ENCODE measurements at regions not wholly inside any gene's neighbourhood (a gene's known extent, or its start where the extent isn't known, plus 50 kb on each side); places are given as distances from the start of the nearest gene placed in this dataset.

DNA sequence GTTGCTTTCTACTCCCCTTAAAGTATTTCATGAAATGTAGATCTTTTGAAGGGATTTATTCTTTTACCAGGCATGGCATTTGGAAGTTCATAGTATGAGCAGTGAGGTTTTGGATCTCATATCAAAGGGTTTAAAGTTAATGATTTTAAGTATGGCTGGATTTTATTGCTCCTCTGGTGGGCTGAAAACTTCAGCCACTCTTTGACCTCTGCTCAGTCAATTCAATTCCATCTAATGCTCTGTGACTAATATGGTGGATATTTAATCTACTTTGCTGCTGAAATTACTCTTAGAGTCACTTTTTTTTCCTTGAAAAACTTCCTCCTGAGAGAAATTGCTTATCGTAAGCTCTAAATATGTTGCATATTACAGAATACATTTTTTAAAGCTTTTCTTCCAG is 218.6 kb downstream of the NR2F2 start:
- Histone ChIP-seq H3K9me3 (ENCODE audit: control insufficient read depth, low read length) (no peaks in the 10 kb centered on the region), H3K36me3 (ENCODE audit: control insufficient read depth, insufficient read depth, low read length) (no peaks in the 10 kb centered on the region), H3K4me1 (ENCODE audit: control insufficient read depth, insufficient read depth, low read length) (no peaks in the 10 kb centered on the region), H3K4me3 (ENCODE audit: insufficient read depth, low read depth, low read length) (no peak overlapping the region), H3K27ac (ENCODE audit: insufficient read depth, low read depth, low read length, poor library complexity, severe bottlenecking) (no peak overlapping the region), H3K27me3 (ENCODE audit: control insufficient read depth, insufficient read depth, low read length, poor library complexity, severe bottlenecking) (no peaks in the 10 kb centered on the region)
- WGBS, 2 experiments = 100% methylated on average over 1 of the region's 1 CpG

DNA sequence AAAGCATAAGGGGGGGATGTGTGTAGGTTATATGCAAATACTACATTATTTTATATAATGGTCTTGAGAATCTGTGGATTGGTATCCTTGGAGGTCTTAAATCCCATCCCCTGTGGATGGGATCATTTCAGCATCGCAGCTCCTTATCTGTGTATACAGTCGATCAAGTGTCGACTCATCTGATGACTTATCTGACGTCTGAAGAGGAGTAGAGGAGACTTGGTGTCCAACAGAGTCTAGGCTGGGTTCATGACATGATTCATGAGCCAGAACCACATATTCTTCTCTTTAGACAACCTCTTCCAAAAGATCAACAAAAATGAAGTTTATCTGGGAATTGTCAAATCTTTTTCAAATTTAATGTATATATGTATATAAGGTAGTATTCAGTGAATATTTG is 220.7 kb downstream of the NR2F2 start:
- H3K4me3 ChIP-seq (ENCODE audit: insufficient read depth, low read depth, low read length) = no peak overlapping the region
- no peaks in the 10 kb centered on the region for H3K9me3 ChIP-seq (ENCODE audit: control insufficient read depth, low read length)
- no peaks in the 10 kb centered on the region for H3K27me3 ChIP-seq (ENCODE audit: control insufficient read depth, insufficient read depth, low read length, poor library complexity, severe bottlenecking)
- 94 to 97% methylated on average over 4 of the region's 4 CpGs for WGBS, 2 experiments
- no peak overlapping the region for H3K27ac ChIP-seq (ENCODE audit: insufficient read depth, low read depth, low read length, poor library complexity, severe bottlenecking)
- no peaks in the 10 kb centered on the region for H3K36me3 ChIP-seq (ENCODE audit: control insufficient read depth, insufficient read depth, low read length)
- no peaks in the 10 kb centered on the region for H3K4me1 ChIP-seq (ENCODE audit: control insufficient read depth, insufficient read depth, low read length)

- H3K36me3 ChIP-seq (ENCODE audit: control insufficient read depth, insufficient read depth, low read length) = no peaks in the 10 kb centered on the region
- H3K27me3 ChIP-seq (ENCODE audit: control insufficient read depth, insufficient read depth, low read length, poor library complexity, severe bottlenecking) = no peaks in the 10 kb centered on the region
These were observed 221.2 kb downstream of the NR2F2 start for GRCh38 chr15:96551722-96552121.

GRCh38 chr15:96553006-96553405 is 222.5 kb downstream of the NR2F2 start:
- H3K36me3 ChIP-seq (ENCODE audit: control insufficient read depth, insufficient read depth, low read length) = no peaks in the 10 kb centered on the region
- H3K27me3 ChIP-seq (ENCODE audit: control insufficient read depth, insufficient read depth, low read length, poor library complexity, severe bottlenecking) = no peaks in the 10 kb centered on the region
- no peak overlapping the region for H3K27ac ChIP-seq (ENCODE audit: insufficient read depth, low read depth, low read length, poor library complexity, severe bottlenecking)
- H3K9me3 ChIP-seq (ENCODE audit: control insufficient read depth, low read length) = no peaks in the 10 kb centered on the region
- no peaks in the 10 kb centered on the region for H3K4me1 ChIP-seq (ENCODE audit: control insufficient read depth, insufficient read depth, low read length)
- no peak overlapping the region for H3K4me3 ChIP-seq (ENCODE audit: insufficient read depth, low read depth, low read length)
- 93 to 94% methylated on average over 4 of the region's 4 CpGs for WGBS, 2 experiments

More at GRCh38 chr15:96551722-96552121, 221.2 kb downstream of the NR2F2 start:
- Histone ChIP-seq H3K4me1 (ENCODE audit: control insufficient read depth, insufficient read depth, low read length) (no peaks in the 10 kb centered on the region), H3K4me3 (ENCODE audit: insufficient read depth, low read depth, low read length) (no peak overlapping the region), H3K27ac (ENCODE audit: insufficient read depth, low read depth, low read length, poor library complexity, severe bottlenecking) (no peak overlapping the region), H3K9me3 (ENCODE audit: control insufficient read depth, low read length) (no peaks in the 10 kb centered on the region)
- WGBS, 2 experiments = 80 to 94% methylated on average over 3 of the region's 3 CpGs

- H3K36me3 ChIP-seq (ENCODE audit: control insufficient read depth, insufficient read depth, low read length) = no peaks in the 10 kb centered on the region
- no peaks in the 10 kb centered on the region for H3K4me1 ChIP-seq (ENCODE audit: control insufficient read depth, insufficient read depth, low read length)
- WGBS, 2 experiments = 91 to 97% methylated on average over 3 to 5 of the region's 5 CpGs
- no peak overlapping the region for H3K27ac ChIP-seq (ENCODE audit: insufficient read depth, low read depth, low read length, poor library complexity, severe bottlenecking)
- H3K27me3 ChIP-seq (ENCODE audit: control insufficient read depth, insufficient read depth, low read length, poor library complexity, severe bottlenecking) = no peaks in the 10 kb centered on the region
- no peaks in the 10 kb centered on the region for H3K9me3 ChIP-seq (ENCODE audit: control insufficient read depth, low read length)
- no peak overlapping the region for H3K4me3 ChIP-seq (ENCODE audit: insufficient read depth, low read depth, low read length)
These were observed 223.0 kb downstream of the NR2F2 start for GRCh38 chr15:96553451-96553850.

DNA sequence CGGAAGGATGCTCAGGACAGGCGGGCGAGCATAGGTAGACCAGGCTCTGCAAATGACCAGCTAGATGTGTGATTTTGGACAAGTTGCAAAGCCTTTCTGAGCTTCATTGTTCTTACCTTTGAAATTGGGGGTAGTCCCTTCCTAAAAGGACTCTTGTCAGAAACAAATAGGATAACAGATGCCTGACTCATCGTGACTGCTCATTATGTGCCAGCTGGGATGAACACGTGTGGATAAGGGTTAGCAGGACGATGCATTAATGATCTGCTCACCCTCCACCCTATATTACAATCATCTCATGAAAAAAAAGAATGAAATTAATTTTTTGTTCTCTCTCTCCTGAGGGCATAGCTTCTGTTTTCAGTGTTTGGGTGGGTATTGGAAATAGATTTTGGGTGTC is 223.4 kb downstream of the NR2F2 start:
- H3K36me3 ChIP-seq (ENCODE audit: control insufficient read depth, insufficient read depth, low read length) = no peaks in the 10 kb centered on the region
- H3K9me3 ChIP-seq (ENCODE audit: control insufficient read depth, low read length) = no peaks in the 10 kb centered on the region
- 88 to 94% methylated on average over 6 of the region's 6 CpGs for WGBS, 2 experiments
- no peak overlapping the region for H3K4me3 ChIP-seq (ENCODE audit: insufficient read depth, low read depth, low read length)
- H3K27me3 ChIP-seq (ENCODE audit: control insufficient read depth, insufficient read depth, low read length, poor library complexity, severe bottlenecking) = no peaks in the 10 kb centered on the region
- H3K27ac ChIP-seq (ENCODE audit: insufficient read depth, low read depth, low read length, poor library complexity, severe bottlenecking) = no peak overlapping the region
- H3K4me1 ChIP-seq (ENCODE audit: control insufficient read depth, insufficient read depth, low read length) = no peaks in the 10 kb centered on the region

DNA sequence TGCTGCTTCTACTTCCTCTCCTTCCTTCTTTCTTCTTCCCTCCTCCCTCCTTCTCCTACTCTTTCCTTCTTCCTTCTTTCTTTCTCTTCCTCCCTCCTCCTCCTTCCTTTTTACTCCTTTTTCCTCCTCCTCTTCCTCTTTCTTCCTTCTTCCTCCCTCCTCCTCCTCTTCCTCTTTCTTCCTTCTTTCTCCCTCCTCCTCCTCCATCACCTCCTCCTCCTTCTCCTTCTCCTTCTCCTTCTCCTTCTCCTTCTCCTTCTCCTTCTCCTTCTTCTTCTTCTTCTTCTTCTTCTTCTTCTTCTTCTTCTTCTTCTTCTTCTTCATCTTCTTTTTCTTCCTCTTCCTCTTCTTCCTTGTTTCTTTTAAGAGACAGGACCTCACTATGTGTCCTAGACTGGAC is 224.0 kb downstream of the NR2F2 start:
- Histone ChIP-seq H3K27ac (ENCODE audit: insufficient read depth, low read depth, low read length, poor library complexity, severe bottlenecking) (no peak overlapping the region), H3K4me1 (ENCODE audit: control insufficient read depth, insufficient read depth, low read length) (no peaks in the 10 kb centered on the region), H3K9me3 (ENCODE audit: control insufficient read depth, low read length) (no peaks in the 10 kb centered on the region), H3K4me3 (ENCODE audit: insufficient read depth, low read depth, low read length) (no peak overlapping the region), H3K36me3 (ENCODE audit: control insufficient read depth, insufficient read depth, low read length) (no peaks in the 10 kb centered on the region), H3K27me3 (ENCODE audit: control insufficient read depth, insufficient read depth, low read length, poor library complexity, severe bottlenecking) (no peaks in the 10 kb centered on the region)

DNA sequence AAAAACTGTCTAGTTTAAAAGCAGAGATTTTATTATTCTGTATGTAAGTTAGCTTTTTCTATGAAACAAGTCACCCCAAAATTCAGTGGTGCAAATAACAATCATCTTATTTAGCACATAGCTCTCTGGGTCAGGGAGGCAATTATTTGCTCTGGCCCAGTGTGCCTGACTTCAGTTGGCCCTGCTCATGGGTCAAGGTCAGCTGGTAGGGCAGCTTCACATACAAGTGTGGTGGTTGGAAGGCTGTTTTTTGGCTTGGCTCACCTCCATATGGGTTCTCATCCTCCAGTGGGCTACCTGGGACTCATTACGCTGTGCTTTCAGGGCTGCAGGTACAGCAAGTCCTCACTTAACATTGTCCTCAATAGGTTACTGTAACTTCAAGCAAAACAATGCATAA is 228.6 kb downstream of the NR2F2 start:
- H3K27ac ChIP-seq (ENCODE audit: insufficient read depth, low read depth, low read length, poor library complexity, severe bottlenecking) = no peak overlapping the region
- H3K4me3 ChIP-seq (ENCODE audit: insufficient read depth, low read depth, low read length) = no peak overlapping the region
- no peaks in the 10 kb centered on the region for H3K36me3 ChIP-seq (ENCODE audit: control insufficient read depth, insufficient read depth, low read length)
- no peaks in the 10 kb centered on the region for H3K27me3 ChIP-seq (ENCODE audit: control insufficient read depth, insufficient read depth, low read length, poor library complexity, severe bottlenecking)
- 94 to 95% methylated on average over 1 of the region's 1 CpG for WGBS, 2 experiments
- H3K4me1 ChIP-seq (ENCODE audit: control insufficient read depth, insufficient read depth, low read length) = no peaks in the 10 kb centered on the region
- H3K9me3 ChIP-seq (ENCODE audit: control insufficient read depth, low read length) = no peaks in the 10 kb centered on the region

DNA sequence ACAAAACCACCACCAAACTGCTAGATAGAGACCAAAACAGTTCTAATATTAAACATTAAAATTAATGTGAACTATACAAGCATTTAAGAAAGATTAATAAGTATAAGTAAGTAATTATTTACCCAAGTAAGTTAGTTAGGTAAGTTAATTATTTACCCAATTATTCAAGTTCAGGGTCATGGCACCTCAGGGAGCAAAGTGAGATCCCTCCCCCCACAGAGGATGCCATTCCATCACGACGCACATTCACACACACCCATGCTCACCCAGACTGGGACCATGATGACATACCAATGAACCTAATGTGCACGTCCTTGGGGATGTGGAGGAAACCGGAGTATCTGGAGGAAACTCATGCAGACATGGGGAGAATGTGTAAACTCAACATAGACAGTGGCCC is 229.1 kb downstream of the NR2F2 start:
- no peak overlapping the region for H3K4me3 ChIP-seq (ENCODE audit: insufficient read depth, low read depth, low read length)
- no peaks in the 10 kb centered on the region for H3K27me3 ChIP-seq (ENCODE audit: control insufficient read depth, insufficient read depth, low read length, poor library complexity, severe bottlenecking)
- no peaks in the 10 kb centered on the region for H3K36me3 ChIP-seq (ENCODE audit: control insufficient read depth, insufficient read depth, low read length)
- H3K9me3 ChIP-seq (ENCODE audit: control insufficient read depth, low read length) = no peaks in the 10 kb centered on the region
- WGBS, 2 experiments = 92 to 95% methylated on average over 4 of the region's 4 CpGs
- no peaks in the 10 kb centered on the region for H3K4me1 ChIP-seq (ENCODE audit: control insufficient read depth, insufficient read depth, low read length)
- no peak overlapping the region for H3K27ac ChIP-seq (ENCODE audit: insufficient read depth, low read depth, low read length, poor library complexity, severe bottlenecking)

DNA sequence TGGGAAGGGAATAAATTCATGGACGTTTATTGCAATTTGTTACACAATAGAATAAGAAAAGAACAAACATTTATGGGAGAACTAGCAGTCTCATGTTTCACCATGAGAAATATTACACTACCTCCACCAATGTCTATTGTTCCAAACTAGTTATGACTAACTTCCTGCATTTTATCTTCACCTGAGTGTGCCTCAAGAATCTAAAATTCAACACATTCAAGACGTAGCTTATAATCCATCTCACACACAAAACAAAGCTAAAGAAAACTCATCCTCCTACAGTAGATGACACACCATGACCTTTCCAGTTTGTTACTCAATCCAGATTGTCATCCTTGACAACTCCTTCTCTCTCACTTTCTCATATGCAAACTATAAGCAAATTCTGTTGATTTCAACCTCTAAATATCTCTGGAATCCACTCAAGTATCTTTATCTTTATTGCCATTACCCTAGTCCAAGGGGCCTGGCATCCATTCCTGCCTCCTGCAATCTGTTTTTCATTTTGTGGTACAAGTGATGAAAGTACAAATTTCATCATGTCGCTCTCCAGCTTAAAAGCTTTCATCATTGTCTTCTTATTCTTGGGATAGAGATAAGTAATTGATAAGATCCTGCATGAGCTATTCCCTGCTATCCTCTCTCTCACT is 229.9 kb downstream of the NR2F2 start:
- Histone ChIP-seq H3K9me3 (ENCODE audit: control insufficient read depth, low read length) (no peaks in the 10 kb centered on the region), H3K4me1 (ENCODE audit: control insufficient read depth, insufficient read depth, low read length) (no peaks in the 10 kb centered on the region), H3K27me3 (ENCODE audit: control insufficient read depth, insufficient read depth, low read length, poor library complexity, severe bottlenecking) (no peaks in the 10 kb centered on the region), H3K36me3 (ENCODE audit: control insufficient read depth, insufficient read depth, low read length) (no peaks in the 10 kb centered on the region), H3K27ac (ENCODE audit: insufficient read depth, low read depth, low read length, poor library complexity, severe bottlenecking) (no peak overlapping the region), H3K4me3 (ENCODE audit: insufficient read depth, low read depth, low read length) (no peak overlapping the region)
- WGBS, 2 experiments = 92 to 96% methylated on average over 2 to 3 of the region's 3 CpGs

GRCh38 chr15:96561593-96561992 is 231.1 kb downstream of the NR2F2 start:
- Histone ChIP-seq H3K4me1 (ENCODE audit: control insufficient read depth, insufficient read depth, low read length) (no peaks in the 10 kb centered on the region), H3K4me3 (ENCODE audit: insufficient read depth, low read depth, low read length) (no peak overlapping the region), H3K36me3 (ENCODE audit: control insufficient read depth, insufficient read depth, low read length) (no peaks in the 10 kb centered on the region), H3K27me3 (ENCODE audit: control insufficient read depth, insufficient read depth, low read length, poor library complexity, severe bottlenecking) (no peaks in the 10 kb centered on the region), H3K9me3 (ENCODE audit: control insufficient read depth, low read length) (no peaks in the 10 kb centered on the region), H3K27ac (ENCODE audit: insufficient read depth, low read depth, low read length, poor library complexity, severe bottlenecking) (no peak overlapping the region)
- 90 to 95% methylated on average over 2 of the region's 2 CpGs for WGBS, 2 experiments
